Peyer's patch (tissue), 4 donors: ENCODE measurements at regions not wholly inside any gene's neighbourhood (a gene's known extent, or its start where the extent isn't known, plus 50 kb on each side); places are given as distances from the start of the nearest gene placed in this dataset.
"Not testable (repeated sequence)": the region's sequence is repeated elsewhere in the genome, so short reads cannot be mapped to it uniquely, and the experiment has no call there.

Source experiments
- DNase-seq, 3 donors: peaks; one replicate each; pipeline ENCODE4 v3.0.0-alpha.2; 2017 to 2019
- H3K27ac ChIP-seq, 4 donors: fragments of 200-600 bp; sonication (generic); one replicate each; pipeline ENCODE4 v1.5.1; 2016 to 2019
- H3K27me3 ChIP-seq, 2 donors: fragments of 200-600 bp; sonication (generic); one replicate each; pipeline ENCODE4 v1.5.1; 2019
- H3K36me3 ChIP-seq, 3 donors: fragments of 200-600 bp; sonication (generic); one replicate each; pipeline ENCODE4 v1.5.1; 2016 to 2019
- H3K4me1 ChIP-seq, 4 donors: fragments of 200-600 bp; sonication (generic); one replicate each; pipeline ENCODE4 v1.5.1; 2016 to 2019
- H3K4me3 ChIP-seq, 4 donors: fragments of 200-600 bp; sonication (generic); 1 replicate in 3 of 4; 2 replicates in 1 of 4; pipeline ENCODE4 v1.5.1; 2016 to 2019; ENCODE audit warnings: mild to moderate bottlenecking in 1 of 4
- H3K9me3 ChIP-seq, 4 donors: fragments of 200-600 bp; sonication (generic); one replicate each; pipeline ENCODE4 v1.5.1; 2016 to 2019; ENCODE audit warnings: mild to moderate bottlenecking in 1 of 4

- not testable (repeated sequence) for H3K4me1 ChIP-seq, H3K27ac ChIP-seq, H3K36me3 ChIP-seq, H3K27me3 ChIP-seq, H3K4me3 ChIP-seq, DNase-seq, H3K9me3 ChIP-seq
Measured at GRCh38 chr10:47711428-47711827, 52.0 kb downstream of the SYT15B start.

DNA sequence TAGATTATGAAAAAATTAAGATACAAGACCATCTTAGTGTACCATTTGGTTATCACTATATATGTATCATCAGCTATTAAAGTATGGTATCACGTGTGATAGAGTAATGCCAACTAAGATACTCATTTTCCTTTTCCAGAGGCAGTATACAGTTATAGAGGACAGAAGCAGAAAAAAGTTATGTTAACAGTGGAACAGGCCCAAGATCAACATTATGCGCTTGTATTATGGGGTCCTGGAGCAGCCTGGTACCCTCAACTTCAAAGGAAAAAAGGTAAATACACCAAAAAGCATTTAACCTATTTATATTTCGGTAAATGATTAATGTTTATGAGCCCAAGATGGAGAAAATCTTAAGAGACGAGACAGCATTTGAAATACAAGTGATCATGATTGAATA, 52.9 kb downstream of the SYT15B start:
- DNase-seq, H3K36me3 ChIP-seq, H3K4me1 ChIP-seq, H3K4me3 ChIP-seq, H3K27me3 ChIP-seq, H3K27ac ChIP-seq, H3K9me3 ChIP-seq: not testable (repeated sequence)

- H3K27me3 ChIP-seq, H3K36me3 ChIP-seq, H3K4me1 ChIP-seq, H3K9me3 ChIP-seq: not testable (repeated sequence)
- peak overlapping the region in 2 of 4 donors; percentile 56 to 67 for H3K27ac ChIP-seq
- H3K4me3 ChIP-seq = peak overlapping the region; percentile 22 to 57 (median 40)
- peak; percentile 2 to 85 (median 25) for DNase-seq
Measured at GRCh38 chr10:47705698-47706414, 57.5 kb downstream of the SYT15B start.

- not testable (repeated sequence) for H3K27me3 ChIP-seq, H3K4me1 ChIP-seq, H3K27ac ChIP-seq, DNase-seq, H3K36me3 ChIP-seq, H3K9me3 ChIP-seq, H3K4me3 ChIP-seq
Measured at GRCh38 chr10:47701285-47701684, 62.1 kb downstream of the SYT15B start.

- DNase-seq = not testable (repeated sequence)
Measured at GRCh38 chr10:47699854-47700253, 63.5 kb downstream of the SYT15B start.

DNA sequence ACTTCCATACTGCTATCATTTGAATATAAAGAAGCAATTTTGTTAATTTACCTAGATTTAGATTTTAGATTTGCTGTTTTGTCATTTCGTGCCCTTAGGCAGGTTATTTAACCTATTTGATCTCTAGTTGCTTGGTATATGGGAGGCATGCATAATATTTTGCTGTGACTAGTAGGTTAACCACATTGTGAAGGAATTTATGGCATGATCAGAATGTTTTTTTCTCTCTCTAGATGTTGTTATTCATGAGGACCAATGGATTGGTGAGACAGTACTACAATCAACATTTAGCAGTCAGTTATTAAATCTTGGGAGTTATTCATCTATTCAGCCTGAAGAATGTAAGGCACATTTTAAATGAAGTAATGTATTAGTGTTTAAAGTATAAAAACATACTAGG, 67.2 kb downstream of the SYT15B start:
- H3K36me3 ChIP-seq, H3K4me1 ChIP-seq, H3K9me3 ChIP-seq, DNase-seq, H3K27ac ChIP-seq, H3K27me3 ChIP-seq, H3K4me3 ChIP-seq: not testable (repeated sequence)

More at GRCh38 chr10:47699854-47700253, 63.5 kb downstream of the SYT15B start:
- not testable (repeated sequence) for H3K4me3 ChIP-seq, H3K27me3 ChIP-seq, H3K4me1 ChIP-seq, H3K27ac ChIP-seq, H3K36me3 ChIP-seq, H3K9me3 ChIP-seq

DNA sequence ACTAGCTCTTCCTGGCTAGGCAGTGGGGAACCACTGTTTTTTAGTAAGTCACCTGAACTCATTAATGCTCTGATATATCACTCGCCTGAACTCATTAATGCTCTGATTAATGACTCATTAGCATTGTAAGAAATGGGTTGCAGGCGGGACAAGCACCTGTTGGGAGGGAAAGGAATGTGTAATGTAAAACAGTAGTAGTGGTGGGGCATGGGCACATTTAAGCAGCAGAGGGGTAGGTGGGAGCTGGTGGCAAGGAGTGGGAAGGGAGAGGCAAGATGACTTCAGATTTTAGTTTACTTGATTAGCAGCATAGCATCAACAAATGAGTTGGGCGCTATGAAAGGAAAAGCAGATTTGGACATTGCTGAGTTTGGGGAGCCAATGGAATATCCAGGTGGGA, 68.2 kb downstream of the SYT15B start:
- not testable (repeated sequence) for H3K9me3 ChIP-seq, H3K4me3 ChIP-seq, H3K27ac ChIP-seq, DNase-seq, H3K4me1 ChIP-seq, H3K27me3 ChIP-seq, H3K36me3 ChIP-seq

- not testable (repeated sequence) for H3K27ac ChIP-seq, H3K4me3 ChIP-seq, H3K27me3 ChIP-seq, H3K9me3 ChIP-seq, H3K4me1 ChIP-seq, H3K36me3 ChIP-seq, DNase-seq
Measured at GRCh38 chr10:47690304-47690703, 73.1 kb downstream of the SYT15B start.

- not testable (repeated sequence) for H3K4me3 ChIP-seq, DNase-seq, H3K27me3 ChIP-seq, H3K4me1 ChIP-seq, H3K36me3 ChIP-seq, H3K9me3 ChIP-seq, H3K27ac ChIP-seq
Measured at GRCh38 chr10:47683826-47684475, 79.4 kb downstream of the SYT15B start.

GRCh38 chr10:47681638-47681990, 81.8 kb downstream of the SYT15B start:
- DNase-seq, H3K27ac ChIP-seq, H3K36me3 ChIP-seq, H3K9me3 ChIP-seq, H3K27me3 ChIP-seq, H3K4me3 ChIP-seq, H3K4me1 ChIP-seq: not testable (repeated sequence)

DNA sequence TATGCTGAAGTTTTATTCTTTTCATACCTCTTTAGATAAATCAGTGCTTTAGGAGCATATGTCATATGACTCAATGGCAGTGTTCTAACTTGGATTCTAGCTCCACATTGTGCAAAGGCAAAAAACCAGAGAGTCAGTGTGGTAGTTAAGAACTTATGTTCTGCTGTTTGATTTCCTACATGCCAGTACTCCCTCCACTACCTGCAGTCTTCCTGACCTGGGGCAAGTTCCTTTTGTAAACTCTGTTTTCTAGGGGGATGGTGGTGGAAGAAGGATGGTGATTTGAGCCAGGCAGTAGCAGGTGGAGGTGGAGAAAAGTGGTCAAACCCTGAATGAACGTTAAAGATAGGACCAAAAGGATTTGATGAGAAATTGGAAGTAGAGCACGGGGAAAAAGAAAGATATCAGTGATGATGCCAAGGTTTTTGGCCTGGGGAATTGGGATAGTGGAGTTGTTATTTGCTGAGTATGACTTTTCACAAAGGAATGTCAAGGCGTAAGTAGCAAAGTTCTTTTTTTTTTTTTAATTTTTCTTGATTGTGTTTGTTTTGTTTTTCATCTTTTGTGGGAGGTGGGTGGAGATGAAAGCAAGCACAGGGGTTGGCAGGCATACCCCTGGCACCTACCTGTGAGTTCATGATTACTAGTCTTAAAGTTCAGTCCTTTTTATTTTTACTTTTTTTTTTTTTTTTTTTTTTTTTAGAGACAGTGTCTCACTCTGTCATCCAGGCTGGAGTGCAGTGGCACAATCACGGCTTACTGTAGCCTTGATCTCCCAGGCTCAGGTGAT, 82.3 kb downstream of the SYT15B start:
- H3K4me3 ChIP-seq, H3K4me1 ChIP-seq, H3K9me3 ChIP-seq, H3K27ac ChIP-seq, H3K36me3 ChIP-seq, DNase-seq, H3K27me3 ChIP-seq: not testable (repeated sequence)

GRCh38 chr10:47676102-47676501, 87.3 kb downstream of the SYT15B start:
- not testable (repeated sequence) for DNase-seq, H3K27ac ChIP-seq, H3K27me3 ChIP-seq, H3K36me3 ChIP-seq, H3K4me1 ChIP-seq, H3K9me3 ChIP-seq, H3K4me3 ChIP-seq

DNA sequence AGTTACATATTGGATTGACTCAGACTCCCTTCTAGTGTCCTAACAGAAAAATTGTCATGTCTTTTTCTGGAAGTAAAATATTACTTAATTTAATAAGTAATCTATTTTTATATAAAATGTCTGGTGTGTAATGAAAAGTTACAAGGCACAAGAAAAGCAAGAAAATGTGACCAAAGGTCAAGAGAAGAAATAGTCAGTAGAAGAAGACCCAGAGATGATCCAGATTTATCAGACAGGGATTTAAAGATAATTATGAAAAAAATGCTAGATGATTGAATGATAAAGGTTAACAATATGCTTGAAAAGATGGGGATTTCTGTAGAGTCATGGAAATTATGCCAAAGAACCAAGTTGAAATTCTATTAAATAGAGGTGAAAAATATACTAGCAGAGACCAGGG, 87.8 kb downstream of the SYT15B start:
- H3K36me3 ChIP-seq, DNase-seq, H3K4me3 ChIP-seq, H3K4me1 ChIP-seq, H3K27ac ChIP-seq, H3K27me3 ChIP-seq, H3K9me3 ChIP-seq: not testable (repeated sequence)

DNA sequence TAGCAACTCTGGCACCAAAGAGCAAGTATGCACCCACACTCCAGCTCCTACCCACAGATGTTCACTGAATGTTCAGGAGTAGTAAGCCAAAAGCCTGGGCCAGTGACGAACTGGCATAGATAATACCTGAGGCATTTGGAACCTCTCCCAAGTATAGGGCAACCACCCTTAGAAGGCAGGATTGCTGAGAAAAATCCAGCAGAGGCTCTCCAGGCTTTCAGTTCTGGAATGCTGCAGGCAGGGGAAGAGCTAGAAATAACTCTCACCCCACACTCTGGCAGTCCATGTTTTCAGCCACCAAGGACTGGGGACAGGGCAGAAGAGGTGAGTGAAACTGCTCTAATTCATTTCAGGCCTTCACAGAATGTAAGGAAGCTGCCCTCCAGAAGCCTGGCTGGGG, 90.3 kb downstream of the SYT15B start:
- not testable (repeated sequence) for H3K36me3 ChIP-seq, H3K9me3 ChIP-seq, H3K4me1 ChIP-seq, H3K4me3 ChIP-seq, H3K27ac ChIP-seq, H3K27me3 ChIP-seq, DNase-seq

DNA sequence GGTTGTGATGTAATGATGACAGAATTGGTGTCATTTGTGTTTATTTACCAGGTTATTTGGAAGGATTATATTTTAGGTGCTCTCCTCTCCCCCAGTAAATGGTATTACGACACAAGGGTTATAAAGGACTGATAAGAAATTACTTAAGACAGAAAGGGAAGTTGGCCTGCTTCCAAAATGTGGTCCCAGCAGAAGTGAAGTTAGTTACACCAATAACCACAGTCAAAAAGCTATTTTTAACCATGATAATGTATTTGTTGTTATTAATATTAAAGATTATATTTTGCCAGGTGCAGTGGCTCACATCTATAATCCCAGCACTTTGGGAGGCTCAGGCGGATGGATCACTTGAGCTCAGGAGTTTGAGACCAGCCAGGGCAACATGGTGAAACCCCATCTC, 92.5 kb downstream of the SYT15B start:
- H3K4me1 ChIP-seq, H3K27me3 ChIP-seq, H3K4me3 ChIP-seq, DNase-seq, H3K27ac ChIP-seq, H3K9me3 ChIP-seq, H3K36me3 ChIP-seq: not testable (repeated sequence)
